ENCODE measurements at regions not wholly inside any gene's neighbourhood (a gene's known extent, or its start where the extent isn't known, plus 50 kb on each side); places are given as distances from the start of the nearest gene placed in this dataset.

GRCh38 chr18:44626807-44627206 lies 53.9 kb upstream of the SETBP1 start:
- no peak for TF ChIP-seq CTCF (IDR thresholded peaks at IDR 0.05)
- TF ChIP-seq POLR2A (IDR thresholded peaks at IDR 0.05), result no peak
- no peak overlapping the region for H3K4me3 ChIP-seq
- no peaks in the 10 kb centered on the region for H3K27me3 ChIP-seq
- H3K4me1 ChIP-seq, result no peaks in the 10 kb centered on the region
- no peaks in the 10 kb centered on the region for H3K9me3 ChIP-seq
- no peak for DNase-seq
- H3K27ac ChIP-seq, result no peak overlapping the region
- no peaks in the 10 kb centered on the region for H3K36me3 ChIP-seq

GRCh38 chr18:44627280-44627679 lies 53.4 kb upstream of the SETBP1 start:
- Histone ChIP-seq H3K36me3 (no peaks in the 10 kb centered on the region), H3K27me3 (no peaks in the 10 kb centered on the region), H3K4me1 (no peaks in the 10 kb centered on the region)

DNA sequence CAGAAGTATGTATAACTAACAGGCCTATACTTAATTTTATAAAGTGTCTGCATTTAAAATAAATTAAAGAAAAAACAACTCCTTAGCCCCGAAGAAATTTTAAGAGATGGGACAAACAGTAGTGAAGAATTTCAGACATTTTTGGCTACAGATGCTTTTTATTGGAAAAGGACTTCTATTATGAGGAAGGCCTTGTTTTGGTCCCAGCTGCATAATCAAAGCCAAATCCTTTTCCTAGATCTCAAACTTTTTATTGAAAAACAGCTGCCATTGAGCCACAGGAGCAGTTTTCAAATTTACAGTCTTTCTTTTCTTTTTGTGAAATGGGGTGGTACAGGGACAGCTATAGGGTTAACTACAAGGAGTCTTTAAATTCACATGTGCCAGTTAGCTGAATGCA lies 51.3 kb upstream of the SETBP1 start:
- H3K27ac ChIP-seq, result no peak overlapping the region
- TF ChIP-seq POLR2A (IDR thresholded peaks at IDR 0.05) (no peak), CTCF (IDR thresholded peaks at IDR 0.05) (no peak)

More at GRCh38 chr18:44627280-44627679, 53.4 kb upstream of the SETBP1 start:
- no peak for TF ChIP-seq CTCF (IDR thresholded peaks at IDR 0.05)
- no peak for TF ChIP-seq POLR2A (IDR thresholded peaks at IDR 0.05)
- Histone ChIP-seq H3K9me3 (no peaks in the 10 kb centered on the region), H3K27ac (no peak overlapping the region), H3K4me3 (no peak overlapping the region)
- DNase-seq, result no peak

DNA sequence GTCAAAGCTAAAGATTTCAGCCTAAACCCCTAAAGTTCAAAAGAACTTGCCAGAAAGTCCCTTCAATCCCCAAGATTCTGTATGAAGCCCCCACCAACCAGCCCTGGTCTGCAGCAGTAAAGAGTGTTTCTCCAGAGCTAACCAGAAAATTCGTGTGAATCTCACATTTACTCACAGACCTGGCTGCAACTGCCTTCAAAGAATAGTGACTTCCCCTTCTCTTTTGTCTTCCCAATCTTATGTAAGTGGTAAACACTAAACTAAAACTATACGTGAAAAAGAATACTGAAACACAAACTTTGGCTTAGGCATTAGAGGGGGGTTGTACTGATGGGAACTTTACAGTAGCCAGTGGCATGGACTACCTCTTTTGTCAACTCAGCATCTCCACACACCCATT lies 50.6 kb upstream of the SETBP1 start:
- Histone ChIP-seq H3K36me3 (no peaks in the 10 kb centered on the region), H3K27me3 (no peaks in the 10 kb centered on the region), H3K9me3 (no peaks in the 10 kb centered on the region), H3K4me3 (no peak overlapping the region), H3K4me1 (no peaks in the 10 kb centered on the region), H3K27ac (no peak overlapping the region)
- TF ChIP-seq CTCF (IDR thresholded peaks at IDR 0.05) (no peak), POLR2A (IDR thresholded peaks at IDR 0.05) (no peak)
- no peak for DNase-seq

More for the DNA sequence above, 51.3 kb upstream of the SETBP1 start:
- no peaks in the 10 kb centered on the region for H3K27me3 ChIP-seq
- H3K9me3 ChIP-seq, result no peaks in the 10 kb centered on the region
- no peaks in the 10 kb centered on the region for H3K4me1 ChIP-seq
- no peaks in the 10 kb centered on the region for H3K36me3 ChIP-seq
- no peak for DNase-seq
- H3K4me3 ChIP-seq, result no peak overlapping the region

Small RNAs in the stretch of these regions (small RNA-seq; reads per million reads assigned to genes)
- 0 reads per million in 2 donors for gene RNA5SP455

All from Peyer's patch (tissue), 4 donors.